Endothelial cell of umbilical vein (primary cell): ENCODE measurements at regions not wholly inside any gene's neighbourhood (a gene's known extent, or its start where the extent isn't known, plus 50 kb on each side); places are given as distances from the start of the nearest gene placed in this dataset.

Source experiments
- BruUV-seq: library from RNA; stranded (reverse); fragments of 400-500 nt; replicated peaks from 2 replicates; lab custom pipeline; 2021; lab: Mats Ljungman, UMichigan
- CTCF ChIA-PET: fragments of 300-600, 350-600 bp; sonication (Branson Sonifier 250); formaldehyde crosslinking; loops from one replicate; lab custom pipeline; 2021; ENCODE audit warnings: antibody characterized with exemption, inconsistent platforms; lab: Charles Lee
- POLR2A ChIA-PET: fragments of 300-600, 350-600 bp; sonication (Branson Sonifier 250); formaldehyde crosslinking; loops from one replicate; lab custom pipeline; 2021; ENCODE audit warnings: antibody characterized with exemption, inconsistent platforms; lab: Charles Lee
- DNase-seq: peaks from one replicate; pipeline ENCODE4 v3.0.0-alpha.2; 2011; ENCODE audit warnings: low read depth, low spot score
- FAIRE-seq: peaks from 2 replicates; lab custom pipeline; 2011; peaks lifted over from hg19 to GRCh38; lab: Jason Lieb, UNC
- H2AFZ ChIP-seq: 2 replicates; pipeline ENCODE4 v1.6.0; 2012; ENCODE audit warnings: low read depth, low read length, control low read depth, inconsistent platforms
- H3K27ac ChIP-seq: 2 replicates; pipeline ENCODE4 v1.5.1; 2011; ENCODE audit warnings: low read depth, mild to moderate bottlenecking, control low read depth, low read length, moderate library complexity; ENCODE audit not compliant: insufficient read depth
- H3K27me3 ChIP-seq, 2 experiments: 2 replicates each; pipeline versions ENCODE4 v1.6.0 to v1.6.1; 2011; ENCODE audit warnings: low read length in 2 of 2, mixed read lengths in 1 of 2; ENCODE audit not compliant: control insufficient read depth in 2 of 2, insufficient read depth in 2 of 2
- H3K36me3 ChIP-seq, 2 experiments: 2 replicates in 1 of 2; 3 replicates in 1 of 2; pipeline ENCODE4 v1.5.1; 2011; ENCODE audit warnings: low read length in 2 of 2, mild to moderate bottlenecking in 1 of 2, moderate library complexity in 1 of 2; ENCODE audit not compliant: control insufficient read depth in 2 of 2, insufficient read depth in 2 of 2; ENCODE audit errors: extremely low read depth in 1 of 2
- H3K4me1 ChIP-seq: 3 replicates; pipeline ENCODE4 v1.5.1; 2011; ENCODE audit warnings: mild to moderate bottlenecking, low read length; ENCODE audit not compliant: control insufficient read depth, insufficient read depth; ENCODE audit errors: extremely low read depth
- H3K4me2 ChIP-seq: 2 replicates; pipeline ENCODE4 v1.6.1; 2011; ENCODE audit warnings: low read length, control low read depth, mixed read lengths; ENCODE audit not compliant: insufficient read depth
- H3K4me3 ChIP-seq, 3 experiments: fragments of 200-600 bp in 1 of 3; sonication (generic), shearing (Covaris generic) in 1 of 3; replicated peaks in 1 of 3; 2 replicates each; pipeline ENCODE4 v1.5.1; 2011 to 2016; ENCODE audit warnings: control low read depth in 3 of 3, low read length in 3 of 3, mild to moderate bottlenecking in 2 of 3, inconsistent platforms in 1 of 3, low read depth in 1 of 3, moderate library complexity in 1 of 3; ENCODE audit not compliant: insufficient read depth in 1 of 3
- H3K79me2 ChIP-seq: 2 replicates; pipeline ENCODE4 v1.6.0; 2012; ENCODE audit warnings: low read length, inconsistent platforms; ENCODE audit not compliant: control insufficient read depth, insufficient read depth
- H3K9ac ChIP-seq: replicated peaks from 2 replicates; pipeline ENCODE3; 2011; ENCODE audit warnings: low read length, control low read depth; ENCODE audit not compliant: insufficient read depth; ENCODE audit errors: extremely low read depth
- H3K9me1 ChIP-seq: replicated peaks from 3 replicates; pipeline ENCODE4 v1.6.0; 2011; ENCODE audit warnings: mild to moderate bottlenecking, low read length; ENCODE audit not compliant: control insufficient read depth, insufficient read depth; ENCODE audit errors: extremely low read depth
- H3K9me3 ChIP-seq: replicated peaks from 2 replicates; pipeline ENCODE4 v1.5.1; 2012; ENCODE audit warnings: low read length, inconsistent platforms; ENCODE audit not compliant: control insufficient read depth, insufficient read depth
- H4K20me1 ChIP-seq: replicated peaks from 2 replicates; pipeline ENCODE3; 2011; ENCODE audit warnings: mild to moderate bottlenecking, low read length; ENCODE audit not compliant: control insufficient read depth, insufficient read depth; ENCODE audit errors: extremely low read depth
- CTCF ChIP-seq, 2 donors: IDR thresholded peaks; 1 replicate in 1 of 2; 2 replicates in 1 of 2; pipeline ENCODE4 v1.5.1; 2011; ENCODE audit warnings: low read length in 2 of 2, mild to moderate bottlenecking in 2 of 2, moderate library complexity in 2 of 2, control low read depth in 1 of 2, inconsistent platforms in 1 of 2, low read depth in 1 of 2; ENCODE audit not compliant: insufficient read depth in 1 of 2; ENCODE audit errors: extremely low read depth in 1 of 2
- EZH2 ChIP-seq: IDR thresholded peaks from 2 replicates; pipeline ENCODE4 v1.6.1; 2012; ENCODE audit warnings: borderline replicate concordance, low read depth, mild to moderate bottlenecking, moderate library complexity, low read length, inconsistent platforms; ENCODE audit not compliant: severe bottlenecking
- FOS ChIP-seq: IDR thresholded peaks from 2 replicates; pipeline ENCODE4 v1.6.1; 2011; ENCODE audit warnings: mild to moderate bottlenecking, low read length, moderate library complexity, borderline replicate concordance; ENCODE audit not compliant: insufficient read depth
- GATA2 ChIP-seq: IDR thresholded peaks from 2 replicates; pipeline ENCODE4 v1.7.0; 2011; ENCODE audit warnings: low read depth, mild to moderate bottlenecking, moderate library complexity, mixed read lengths, low read length; ENCODE audit not compliant: insufficient read length, insufficient read depth
- JUN ChIP-seq: IDR thresholded peaks from 2 replicates; pipeline ENCODE4 v1.6.1; 2011; ENCODE audit warnings: borderline replicate concordance, low read depth; ENCODE audit not compliant: insufficient read length, insufficient read depth
- MAX ChIP-seq: IDR thresholded peaks from 2 replicates; pipeline ENCODE4 v1.6.1; 2011; ENCODE audit not compliant: insufficient read depth, insufficient read length
- MYC ChIP-seq: IDR thresholded peaks from one replicate; pipeline ENCODE4 v1.6.1; 2011; ENCODE audit warnings: mild to moderate bottlenecking, low read depth, low read length
- POLR2A ChIP-seq: IDR thresholded peaks from 2 replicates; pipeline ENCODE4 v1.6.1; 2012; ENCODE audit warnings: low read depth, mild to moderate bottlenecking, control low read depth, low read length
- POLR2AphosphoS5 ChIP-seq: IDR thresholded peaks from 2 replicates; pipeline ENCODE4 v1.6.1; 2012; ENCODE audit warnings: low read depth, mild to moderate bottlenecking, control low read depth, low read length, moderate library complexity; ENCODE audit not compliant: insufficient read depth
- dilution Hi-C: fragments of 300-500 bp; cut with MboI; formaldehyde crosslinking; loops from one replicate; pipeline ENCODE4 v1.15.0; 2019; ENCODE audit warnings: low sequenced_read_pairs; ENCODE audit not compliant: extremely low pct_ligation_motif_present
- intact Hi-C: fragments of 100-400 bp; cut with micrococcal nuclease; formaldehyde crosslinking; loops from one replicate; pipeline ENCODE4 v1.10.0; 2022

GRCh38 chr18:51867767-51868166 lies 472.2 kb upstream of the DCC start:
- Histone ChIP-seq H4K20me1 (no peaks in the 10 kb centered on the region), H3K4me3 (no peak overlapping the region), H2AFZ (no peak overlapping the region), H3K4me1 (no peaks in the 10 kb centered on the region), H3K9ac (no peak overlapping the region), H3K27ac (no peak overlapping the region), H3K27me3 (no peaks in the 10 kb centered on the region), H3K79me2 (no peaks in the 10 kb centered on the region), H3K9me3 (peaks cover 5% of the 10 kb centered on the region), H3K9me1 (no peaks in the 10 kb centered on the region), H3K36me3 (no peaks in the 10 kb centered on the region), H3K4me2 (no peak overlapping the region)
- POLR2A ChIA-PET, result no interaction called here
- FAIRE-seq (no peak), DNase-seq (peak; percentile 1)
- no TSS peak for BruUV-seq
- CTCF ChIA-PET, result no interaction called here
- TF ChIP-seq MAX (no peak), EZH2 (no peak), MYC (no peak), CTCF (IDR thresholded peaks at IDR 0.05; ENCODE audit: extremely low read depth in 1 of 2, insufficient read depth in 1 of 2, low read depth in 1 of 2, low read length in 2 of 2) (no peak), POLR2AphosphoS5 (no peak), JUN (no peak), FOS (no peak), POLR2A (no peak), GATA2 (no peak)
- intact Hi-C loops (no loop called here), dilution Hi-C loops (no loop called here)
